ENCODE measurements at regions not wholly inside any gene's neighbourhood (a gene's known extent, or its start where the extent isn't known, plus 50 kb on each side); places are given as distances from the start of the nearest gene placed in this dataset.

DNA sequence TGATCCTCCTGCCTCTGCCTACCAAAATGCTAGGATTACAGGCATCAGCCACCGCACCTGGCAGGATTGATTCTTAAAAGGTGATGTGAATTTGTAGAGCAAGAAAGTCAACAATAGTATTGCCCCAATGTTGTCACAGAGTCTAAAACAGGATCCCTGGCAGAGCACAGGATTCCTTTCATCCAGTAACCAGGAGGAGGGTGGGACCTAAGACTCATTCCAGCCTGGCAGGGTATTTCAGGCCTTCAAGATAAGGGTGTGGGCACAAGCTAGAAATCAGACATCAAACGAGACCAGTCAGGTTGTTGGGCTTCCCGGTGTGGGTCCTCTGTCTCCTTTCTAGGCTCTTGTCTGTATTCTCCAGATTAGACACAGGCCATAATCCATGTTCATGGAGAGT lies 511.4 kb downstream of the BCL11A start:
- no peak for DNase-seq

DNA sequence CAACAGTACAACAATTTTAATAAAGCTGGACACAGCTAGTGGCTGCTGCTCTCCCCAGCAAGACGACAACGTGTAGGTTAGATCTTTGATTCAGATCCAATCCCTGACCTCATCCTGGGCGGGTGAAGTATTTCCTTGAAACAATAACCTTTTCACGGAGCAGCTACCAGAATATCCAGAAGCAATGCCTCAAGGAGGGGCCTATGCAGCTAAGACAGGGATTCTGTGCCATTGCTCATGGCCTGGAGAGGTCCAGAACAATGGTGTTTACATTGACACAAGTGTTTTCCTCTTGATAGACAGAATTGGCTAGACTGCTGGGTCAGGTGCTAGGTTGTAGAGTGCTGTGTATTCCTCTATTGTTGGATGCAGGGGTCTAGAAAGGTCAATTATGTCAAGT lies 520.1 kb downstream of the BCL11A start:
- no peak for DNase-seq

DNA sequence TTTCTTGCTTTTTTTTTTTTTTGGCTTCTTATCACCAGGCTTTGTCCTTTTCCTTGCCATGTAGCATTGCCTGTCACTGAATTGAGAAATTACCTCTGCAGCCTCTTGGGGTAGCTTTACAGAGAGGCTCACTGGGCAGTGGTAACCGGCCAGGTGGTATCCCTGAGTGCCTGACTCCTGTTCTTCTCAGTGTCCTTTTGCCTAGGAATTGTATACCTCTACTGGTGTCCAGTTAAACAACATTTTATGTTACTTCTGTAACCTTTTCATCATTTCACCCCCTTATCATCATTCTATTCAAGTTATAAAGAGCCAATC lies 523.9 kb downstream of the BCL11A start:
- no peak for DNase-seq

DNA sequence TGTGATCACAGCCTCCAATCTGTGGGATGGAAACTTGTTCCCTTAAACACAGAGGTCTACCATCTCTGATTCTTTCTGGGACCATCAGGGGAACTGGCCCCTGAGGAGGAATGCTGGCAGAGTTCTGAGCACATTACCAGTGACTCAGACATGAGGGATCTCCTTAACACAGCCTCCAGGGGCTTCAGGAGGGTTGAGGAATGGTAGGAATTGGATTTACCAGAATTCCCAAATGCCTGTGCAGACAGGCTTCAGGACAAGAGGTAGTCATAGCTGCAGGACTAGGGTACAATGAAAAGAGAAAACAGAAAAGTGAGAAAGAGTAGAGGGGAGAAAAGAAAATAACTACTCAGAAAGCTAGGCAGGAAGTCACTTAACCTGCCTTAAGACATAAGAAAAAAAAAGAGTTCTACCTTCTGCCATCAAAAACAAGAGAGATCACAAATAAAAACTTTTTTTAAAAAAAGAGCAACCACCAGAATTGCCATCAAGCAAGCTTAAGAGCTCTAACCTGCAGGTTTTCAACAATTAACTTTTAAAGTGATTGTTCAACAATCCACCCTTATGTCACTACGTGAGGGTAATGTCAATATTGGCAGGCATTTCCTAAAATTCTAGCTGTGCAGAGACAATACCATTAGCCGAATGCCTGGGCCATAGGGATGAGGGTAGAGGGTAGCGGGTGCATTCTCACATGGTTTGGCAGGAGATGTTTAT lies 524.4 kb downstream of the BCL11A start:
- DNase-seq: no peak

DNA sequence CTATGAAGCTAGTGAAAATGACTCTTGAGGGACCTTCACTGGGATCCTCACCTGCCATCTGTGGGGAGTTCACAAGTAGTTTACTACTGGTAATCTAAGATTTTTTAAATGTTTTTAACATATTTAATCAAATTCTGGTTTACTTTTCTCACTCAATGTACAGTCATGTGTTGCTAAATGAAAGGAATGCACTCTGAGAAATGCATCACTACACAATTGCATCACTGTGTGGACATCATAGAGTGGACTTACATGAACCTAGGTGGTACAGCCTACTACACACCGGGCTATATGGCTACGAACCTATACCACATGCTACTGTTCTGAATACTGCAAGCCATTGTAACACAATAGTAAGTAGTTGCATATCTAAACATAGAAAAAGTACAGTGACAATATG lies 528.0 kb downstream of the BCL11A start:
- DNase-seq: no peak

DNA sequence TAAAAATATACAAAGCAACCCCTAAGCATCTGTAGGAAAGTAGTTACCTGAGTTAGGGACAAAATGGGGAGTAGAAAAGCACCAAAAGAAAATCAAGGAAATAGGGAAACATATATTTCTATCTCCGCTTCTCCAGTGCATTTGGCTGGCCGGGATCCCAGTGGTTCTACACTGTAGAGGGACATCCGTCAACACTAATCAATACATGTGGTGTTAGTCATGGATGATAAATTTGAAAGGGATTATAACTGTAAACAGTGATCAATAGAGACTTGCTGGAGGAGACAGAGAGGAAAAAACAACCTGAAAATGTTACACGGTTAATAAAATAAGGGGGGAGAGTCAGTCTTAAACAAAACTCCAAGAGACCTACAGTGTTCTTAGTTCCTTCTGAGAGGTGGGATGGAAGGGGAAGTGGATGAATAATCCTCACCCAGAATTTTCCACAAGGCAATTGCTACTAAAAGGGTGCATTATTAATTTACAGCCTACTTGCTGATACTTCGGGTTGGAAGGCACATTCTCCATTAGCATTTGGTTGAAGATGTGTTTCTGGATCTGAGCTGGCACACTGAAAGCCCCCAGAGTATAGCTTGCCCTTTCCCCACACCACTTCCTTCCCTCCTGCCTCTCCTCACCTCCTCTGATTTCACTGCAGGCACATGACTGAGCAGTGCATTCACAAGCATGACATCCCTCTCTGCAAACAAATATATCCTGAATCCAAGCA lies 530.0 kb downstream of the BCL11A start:
- no peak for DNase-seq

DNA sequence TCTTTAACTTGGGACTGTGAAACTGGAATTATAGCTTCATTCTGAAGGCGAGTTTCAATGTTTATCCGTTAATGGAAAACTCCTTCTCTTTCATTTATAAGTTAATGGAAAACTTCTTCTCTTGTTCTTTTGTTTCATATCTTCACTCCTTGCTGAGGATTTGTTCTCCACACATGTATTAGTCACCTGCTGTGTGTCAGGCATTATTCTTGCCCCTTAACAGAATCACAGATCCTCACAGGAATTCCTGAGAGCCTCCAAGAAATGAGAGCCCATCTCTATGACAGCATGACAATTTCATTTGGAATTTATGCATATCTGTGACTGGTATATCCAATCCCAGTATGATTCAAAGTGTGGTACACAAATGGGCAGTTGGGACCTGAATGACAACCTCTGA lies 545.8 kb downstream of the BCL11A start:
- DNase-seq: no peak

DNA sequence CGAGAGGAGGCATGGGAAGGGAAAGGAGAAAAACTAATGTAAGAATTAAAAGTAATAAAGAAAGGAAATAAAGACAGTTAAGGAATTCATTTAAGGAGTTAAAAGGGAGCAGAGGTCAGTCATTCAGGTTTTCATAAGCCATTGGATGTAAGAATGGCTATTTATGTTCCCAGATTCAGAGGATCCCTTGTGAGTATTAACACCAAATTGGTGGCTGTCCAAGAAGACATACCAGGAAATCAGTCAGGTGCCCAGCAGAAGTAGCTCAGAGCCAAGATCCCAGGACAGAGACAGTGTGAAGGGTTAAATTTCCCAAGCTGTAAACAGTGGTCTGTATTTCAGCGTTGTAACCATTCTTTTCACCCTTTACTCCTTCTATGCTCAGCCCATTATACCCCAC lies 550.4 kb downstream of the BCL11A start:
- no peak for DNase-seq

DNA sequence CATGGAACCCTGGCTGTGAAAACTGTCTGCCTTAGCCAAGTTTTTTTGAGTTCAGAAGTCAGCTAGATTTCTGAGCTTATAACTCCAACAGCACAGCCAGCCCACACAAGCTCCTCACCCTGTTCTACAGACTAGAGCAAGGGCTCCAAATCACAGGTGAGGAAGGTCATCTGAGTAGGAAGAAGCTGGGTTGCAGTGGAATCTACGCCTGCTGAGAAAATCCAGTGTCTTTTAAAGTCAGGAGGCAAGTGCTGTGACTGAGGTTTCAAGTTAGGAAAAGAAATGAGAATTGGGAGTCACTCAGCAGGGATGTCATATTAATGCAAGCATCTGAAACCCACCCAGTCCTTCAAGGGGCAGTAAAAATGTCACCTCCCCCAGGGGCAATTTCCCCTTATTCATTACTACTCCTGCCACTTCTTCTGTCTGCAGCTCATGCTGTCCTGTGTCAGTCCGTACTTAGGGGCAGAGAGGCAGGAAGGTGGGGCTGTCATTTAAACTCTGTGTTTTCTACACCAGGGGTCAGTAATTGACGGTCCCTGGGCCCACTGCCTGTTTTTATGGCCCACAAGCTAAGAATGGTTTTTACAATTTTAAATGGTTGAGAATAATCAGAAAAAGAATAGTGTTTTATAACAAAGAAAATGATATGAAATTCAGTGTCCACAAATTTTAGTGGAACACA lies 551.1 kb downstream of the BCL11A start:
- DNase-seq: no peak

DNA sequence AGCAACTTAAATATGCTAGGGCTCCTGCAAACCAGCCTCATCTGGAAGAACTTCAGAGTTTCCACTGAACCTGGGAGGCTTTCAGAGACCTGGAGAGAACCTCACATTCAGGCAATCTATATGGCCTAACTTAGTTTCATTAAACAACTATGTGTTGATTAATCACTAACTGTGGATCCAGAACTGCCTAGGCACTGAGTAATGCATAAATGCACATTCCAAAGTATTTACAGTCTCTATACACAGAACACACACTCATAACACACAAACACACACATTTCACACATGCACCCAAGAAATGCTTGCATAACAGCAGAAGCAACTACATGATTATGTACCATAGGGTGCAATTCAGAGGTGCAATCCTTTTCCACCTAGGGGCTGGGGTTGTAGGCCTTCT lies 552.8 kb downstream of the BCL11A start:
- no peak for DNase-seq

DNA sequence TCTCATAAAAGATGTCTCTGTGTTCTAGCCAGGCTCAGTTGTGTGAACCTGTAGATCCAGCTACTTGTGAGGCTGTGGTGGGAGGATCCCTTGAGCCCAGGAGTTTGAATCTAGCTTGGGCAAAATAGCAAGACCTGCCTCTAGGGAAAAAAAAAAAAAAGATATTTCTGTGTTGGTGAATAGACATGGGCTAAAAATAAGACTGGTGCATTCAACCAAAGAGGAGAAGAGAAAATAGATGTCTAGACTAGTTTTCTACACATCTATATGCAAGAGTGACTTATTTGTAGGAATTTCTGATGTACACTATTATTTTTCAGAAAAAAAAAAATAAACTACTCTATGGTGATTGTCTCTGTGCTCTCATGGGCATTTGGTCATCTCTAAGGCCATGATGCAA lies 555.1 kb downstream of the BCL11A start:
- no peak for DNase-seq

DNA sequence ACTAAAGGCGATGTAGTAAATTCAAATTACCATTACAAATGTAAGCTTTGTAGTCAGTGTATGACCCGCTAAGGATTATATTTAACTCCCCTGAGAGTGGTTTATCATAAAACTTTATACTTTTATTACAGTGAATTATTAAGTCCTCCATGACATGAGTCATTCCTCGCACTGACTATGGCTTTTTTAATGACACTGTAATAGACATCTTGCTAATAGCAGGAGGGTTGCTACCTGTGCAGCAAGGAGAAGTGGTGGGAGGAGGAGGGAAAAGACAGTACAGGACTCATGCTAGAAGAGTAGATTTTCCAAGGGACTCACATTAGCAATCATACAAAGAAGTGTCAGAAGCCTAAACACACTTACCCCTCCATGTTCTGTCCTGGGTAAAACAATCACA lies 556.1 kb downstream of the BCL11A start:
- no peak for DNase-seq

DNA sequence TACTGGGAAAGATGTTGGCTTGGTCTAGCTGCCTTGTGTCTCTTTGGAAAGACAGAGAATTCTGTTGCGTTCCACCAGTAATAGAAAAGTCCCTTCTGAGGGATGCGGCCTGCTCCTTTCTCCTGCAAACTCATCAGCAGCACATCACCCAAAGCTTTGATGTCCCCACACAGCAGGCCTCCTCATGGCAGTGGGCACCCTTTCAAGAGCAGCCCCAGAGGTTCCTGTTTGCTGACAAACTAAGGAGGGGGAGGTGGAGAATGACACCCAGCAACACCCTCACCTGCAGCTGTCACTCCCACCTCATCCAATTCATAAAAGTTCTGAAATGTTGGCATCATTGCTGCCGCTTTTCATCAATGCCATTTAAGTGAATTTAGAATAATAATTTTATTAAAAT lies 556.6 kb downstream of the BCL11A start:
- DNase-seq: no peak

DNA sequence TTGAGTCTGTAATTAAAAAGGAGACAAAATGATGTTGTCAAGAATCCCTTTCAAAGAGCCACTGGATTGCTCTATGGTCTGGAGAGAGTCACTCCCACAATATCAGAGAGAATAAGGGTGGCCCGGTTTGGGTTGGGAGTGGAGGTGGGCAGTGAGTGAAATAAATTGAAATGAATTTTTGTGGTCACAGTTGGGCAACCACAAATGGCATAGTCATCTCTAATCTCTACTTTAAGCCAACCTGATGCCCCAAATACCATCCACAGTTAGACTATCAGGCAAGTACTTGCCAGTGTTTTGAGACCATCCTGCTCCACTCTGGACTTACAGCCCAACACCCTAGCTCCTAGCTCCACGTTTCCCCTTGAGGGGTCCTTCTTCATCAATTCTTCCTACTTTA lies 559.7 kb downstream of the BCL11A start:
- no peak for DNase-seq

DNA sequence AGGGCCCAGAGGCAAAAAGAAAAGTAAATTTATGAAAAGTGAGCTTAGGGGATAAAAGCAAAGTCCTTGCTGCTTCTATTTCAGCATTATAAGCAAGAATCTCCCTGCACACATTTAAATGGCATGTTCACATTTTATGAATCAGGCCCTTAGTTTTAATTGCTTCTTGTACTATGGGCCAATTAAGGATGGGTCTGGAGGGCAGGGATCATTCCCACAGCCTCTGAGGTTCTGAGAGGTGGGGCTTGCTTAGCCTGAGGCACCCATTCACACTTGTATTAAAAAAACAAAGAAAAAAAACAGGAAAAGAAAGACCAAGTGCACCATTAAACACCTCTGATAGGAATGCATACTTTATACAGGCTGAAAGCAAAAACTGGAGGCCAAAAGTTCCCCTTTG lies 565.1 kb downstream of the BCL11A start:
- DNase-seq: no peak

DNA sequence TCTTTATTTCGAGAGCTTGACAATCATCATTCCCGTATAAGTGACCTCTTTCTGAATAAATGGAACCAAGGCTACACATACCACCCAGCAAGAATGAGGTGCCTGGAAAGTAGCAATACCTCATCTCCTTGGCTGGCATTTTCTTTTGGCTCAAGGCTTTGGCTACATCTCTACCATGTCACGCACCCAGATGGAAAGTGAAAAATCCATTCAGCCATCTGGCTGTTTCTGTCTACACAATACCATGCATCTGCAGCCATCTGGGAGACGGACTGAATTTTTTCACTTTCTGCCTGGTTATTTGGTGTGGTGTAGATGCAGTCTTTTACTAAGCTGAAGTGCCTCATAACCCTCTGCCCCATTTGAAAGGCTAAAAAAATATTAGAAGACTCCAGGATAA lies 566.9 kb downstream of the BCL11A start:
- no peak for DNase-seq

DNA sequence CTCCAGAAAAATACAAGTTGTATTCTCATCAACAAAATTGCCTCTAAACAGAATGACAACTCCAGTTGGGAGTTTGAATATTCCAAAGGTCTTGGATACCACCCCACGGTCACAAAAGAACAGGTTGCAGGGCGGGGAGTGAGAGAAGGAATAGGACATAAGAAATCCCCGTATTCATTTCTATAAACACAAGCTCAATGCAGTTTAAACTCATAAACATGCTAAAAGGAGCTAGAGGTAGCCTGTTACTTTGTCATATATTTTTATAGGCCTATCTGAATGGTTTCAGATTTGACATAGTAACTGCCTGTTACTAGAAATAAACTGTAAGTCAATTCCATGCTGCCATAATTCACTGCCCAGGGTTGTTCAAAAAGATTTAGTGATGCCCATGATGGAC lies 567.5 kb downstream of the BCL11A start:
- DNase-seq: no peak

DNA sequence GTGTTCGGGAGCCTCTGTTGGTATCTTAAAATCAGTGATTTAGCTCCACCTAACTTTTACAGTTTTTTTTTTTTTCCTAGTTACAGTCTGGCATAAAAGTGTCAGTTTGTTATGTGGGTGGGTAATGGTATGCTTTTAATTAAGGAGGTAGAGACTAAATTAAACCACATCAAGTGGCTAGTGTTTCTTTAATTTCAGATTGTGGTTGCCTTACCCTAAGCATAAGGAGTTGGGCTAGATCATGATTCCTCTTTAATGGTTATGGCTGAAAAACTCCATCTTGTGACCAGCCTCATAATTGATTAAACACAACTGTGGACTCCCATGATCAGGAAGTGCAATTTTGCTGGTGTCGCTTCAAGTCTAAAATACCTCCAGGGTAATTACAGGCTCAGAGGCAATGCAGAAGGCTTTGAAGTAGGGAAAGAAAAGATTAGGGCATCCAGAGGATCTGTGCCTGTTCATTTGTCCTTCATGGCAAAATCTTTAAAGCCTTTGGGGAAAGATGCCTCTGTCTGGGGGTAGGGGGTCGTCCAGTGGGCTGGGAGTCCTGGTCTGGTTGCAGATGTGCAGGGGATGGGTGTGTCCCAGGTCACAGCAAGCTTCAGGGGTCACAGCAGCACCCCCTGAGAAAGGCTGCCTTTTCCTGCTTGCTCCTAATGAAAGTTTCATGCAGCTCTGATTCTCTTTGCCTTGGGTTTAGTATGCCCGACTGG lies 579.2 kb downstream of the BCL11A start:
- no peak for DNase-seq

DNA sequence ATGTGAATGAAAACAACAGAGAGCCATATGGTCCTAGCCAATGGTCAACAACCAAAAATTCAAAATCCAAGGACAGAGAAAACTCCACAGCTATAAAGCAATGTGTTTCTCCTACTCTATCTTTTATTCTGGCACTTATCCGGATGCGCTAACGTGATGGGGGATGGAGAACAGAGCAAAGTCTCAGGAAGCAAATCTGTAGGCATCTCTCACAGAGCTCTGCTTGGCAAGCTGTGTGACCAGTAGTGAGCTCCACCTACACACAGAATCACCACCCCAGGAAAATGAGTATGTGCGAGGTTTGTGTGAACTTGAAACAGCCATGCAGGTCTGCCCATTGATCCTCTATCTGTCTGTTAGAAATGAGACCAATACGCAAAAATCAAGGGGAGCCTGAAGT lies 584.3 kb downstream of the BCL11A start:
- DNase-seq: no peak

DNA sequence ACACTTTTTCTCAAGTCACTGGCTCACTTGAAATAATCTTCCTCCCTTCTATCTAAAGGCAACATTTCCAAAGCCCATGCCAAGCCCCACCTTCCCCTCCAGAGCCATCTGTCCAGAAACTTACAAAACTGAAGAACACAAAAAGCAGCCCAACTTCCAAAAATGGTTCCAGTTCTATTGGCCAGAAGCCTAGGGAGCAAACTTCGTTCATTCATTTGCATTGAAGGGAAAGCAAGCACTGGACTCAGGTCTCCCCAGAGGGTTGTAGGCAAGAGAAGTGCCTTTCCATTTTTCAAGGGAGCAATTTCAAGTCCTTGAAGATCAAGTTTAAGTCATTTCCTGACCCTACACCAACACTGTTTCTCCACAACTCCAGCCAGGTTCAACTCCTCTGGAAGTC lies 585.0 kb downstream of the BCL11A start:
- DNase-seq: no peak

DNA sequence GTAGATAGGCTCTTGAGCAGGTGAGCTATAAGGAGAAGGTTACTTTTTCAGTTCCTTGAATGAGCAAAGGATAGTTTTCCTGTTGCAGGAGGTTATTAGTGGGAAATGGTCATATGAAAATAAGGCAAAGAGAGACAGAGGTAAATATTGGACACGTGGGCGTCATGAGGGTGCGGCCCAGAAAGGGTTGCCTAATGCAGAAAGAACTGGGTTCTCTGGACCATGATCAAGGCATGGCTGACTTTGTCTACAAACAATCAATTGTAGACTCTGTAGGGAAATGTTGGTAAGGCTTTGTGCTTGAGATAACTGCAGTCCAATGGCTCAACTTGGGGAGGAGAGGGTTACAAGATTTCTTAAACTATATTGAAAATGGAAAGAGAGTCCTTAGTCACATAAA lies 585.8 kb downstream of the BCL11A start:
- DNase-seq: no peak

DNA sequence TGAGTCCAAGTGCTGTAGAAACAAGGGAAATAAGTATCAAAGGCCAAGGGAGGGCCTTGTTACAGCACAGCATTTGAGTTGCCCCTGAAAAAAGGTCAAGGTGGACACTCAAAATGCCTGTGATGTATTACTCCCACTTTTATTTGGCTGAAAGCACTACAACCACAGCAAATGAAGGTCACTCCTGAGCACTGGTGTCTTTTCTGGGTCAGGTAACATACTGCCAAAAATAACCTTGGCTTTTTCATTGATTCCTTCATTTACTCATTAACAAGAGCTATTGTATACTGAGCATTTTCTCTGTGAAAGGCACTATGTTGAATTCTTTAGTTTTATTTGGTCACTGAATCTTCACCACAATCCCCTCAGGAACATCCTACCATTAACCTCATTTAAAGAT lies 590.3 kb downstream of the BCL11A start:
- no peak for DNase-seq

DNA sequence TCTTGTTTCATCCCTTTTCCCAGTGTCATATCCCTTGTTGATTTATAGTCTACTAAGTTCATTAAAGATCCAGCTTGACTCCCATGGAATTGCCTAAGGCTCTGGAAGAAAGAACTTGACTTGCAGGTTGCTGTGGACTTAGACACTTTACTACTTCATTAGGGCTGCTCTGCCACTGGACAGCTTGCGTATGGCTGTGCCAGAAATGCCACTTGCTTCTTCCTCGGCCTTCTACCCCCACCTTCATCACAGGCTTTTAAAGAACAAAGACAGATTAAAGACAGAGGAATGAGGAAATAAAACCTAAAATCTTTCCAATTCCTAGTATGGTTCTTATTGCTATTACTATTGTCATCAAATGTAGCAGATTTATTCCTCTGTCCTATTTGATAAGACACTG lies 591.7 kb downstream of the BCL11A start:
- DNase-seq: no peak

DNA sequence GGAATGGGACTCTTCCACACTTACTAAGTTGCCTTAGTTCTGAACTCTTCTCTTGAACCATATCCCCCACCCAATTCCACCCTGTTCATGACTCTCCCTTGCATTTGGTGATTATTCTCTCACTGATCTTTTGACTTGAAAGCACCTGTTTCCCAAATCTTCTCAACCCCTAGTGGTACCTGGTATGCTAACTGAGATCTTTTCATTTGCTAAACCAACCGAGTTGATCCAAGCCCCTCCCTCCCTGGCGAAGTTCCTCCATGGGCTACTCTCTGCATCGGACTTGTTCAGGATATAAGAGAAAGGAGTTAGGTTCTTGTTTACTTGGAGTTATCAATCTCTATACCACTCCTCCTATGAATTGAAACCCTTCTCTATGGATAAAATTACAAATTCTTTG lies 593.5 kb downstream of the BCL11A start:
- DNase-seq: no peak
